GM06990 (cell line): ENCODE measurements at regions not wholly inside any gene's neighbourhood (a gene's known extent, or its start where the extent isn't known, plus 50 kb on each side); places are given as distances from the start of the nearest gene placed in this dataset.

Experiments
- DNase-seq: peaks from one replicate; pipeline ENCODE4 v3.0.0-alpha.2; 2011; ENCODE audit not compliant: insufficient read length; ENCODE audit errors: extremely low read depth
- H3K27me3 ChIP-seq: replicated peaks from 2 replicates; pipeline ENCODE4 v1.6.0; 2011; ENCODE audit warnings: low read length; ENCODE audit not compliant: control insufficient read depth, insufficient read depth
- H3K36me3 ChIP-seq: 2 replicates; pipeline ENCODE4 v1.5.1; 2011; ENCODE audit warnings: low read length; ENCODE audit not compliant: control insufficient read depth, insufficient read depth
- H3K4me3 ChIP-seq: replicated peaks from 2 replicates; pipeline ENCODE4 v1.5.1; 2011; ENCODE audit warnings: low read depth, mild to moderate bottlenecking, control low read depth, low read length
- TF ChIP-seq, protein P1 (sequence below): IDR thresholded peaks from 2 replicates; pipeline ENCODE4 v1.5.1; 2011; ENCODE audit warnings: low read length, control low read depth, mild to moderate bottlenecking, inconsistent platforms; ENCODE audit not compliant: insufficient read depth, poor library complexity, severe bottlenecking

DNA sequence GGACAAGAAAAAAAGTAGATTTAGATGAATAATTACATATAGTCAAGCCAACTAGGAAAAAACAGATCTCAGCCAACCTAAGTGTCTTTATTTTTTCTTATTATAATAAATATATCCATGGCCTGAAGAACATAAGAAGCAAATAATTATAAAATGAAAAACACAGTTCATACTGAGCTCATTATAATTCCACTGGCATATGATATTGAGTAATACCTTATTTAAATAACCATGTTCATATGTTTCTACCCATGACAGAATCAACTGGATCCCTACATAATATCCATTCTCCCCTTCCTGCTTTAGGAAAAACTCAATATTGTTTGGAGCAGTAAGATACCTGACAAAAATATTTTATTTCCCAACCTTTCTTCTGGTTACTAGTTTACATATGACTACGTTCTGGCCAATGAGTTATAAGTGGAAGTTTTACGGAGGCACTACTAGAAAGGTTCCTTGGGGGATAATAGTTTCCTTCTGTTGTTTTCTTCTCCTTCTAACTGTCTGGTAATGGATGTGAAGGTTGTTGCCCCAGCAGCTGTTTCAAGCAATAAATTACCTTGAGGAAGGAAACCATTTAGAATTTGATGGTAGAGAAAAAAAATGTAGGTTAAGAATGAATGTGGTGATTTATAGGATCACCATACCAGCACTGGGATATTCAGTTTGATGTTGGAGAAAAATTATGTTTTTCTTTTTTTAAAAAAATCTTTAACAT lies 184.1 kb upstream of the MBNL1 start:
- Histone ChIP-seq H3K4me3 (no peak overlapping the region), H3K36me3 (no peaks in the 10 kb centered on the region), H3K27me3 (no peaks in the 10 kb centered on the region)
- TF ChIP-seq, protein P1, sequence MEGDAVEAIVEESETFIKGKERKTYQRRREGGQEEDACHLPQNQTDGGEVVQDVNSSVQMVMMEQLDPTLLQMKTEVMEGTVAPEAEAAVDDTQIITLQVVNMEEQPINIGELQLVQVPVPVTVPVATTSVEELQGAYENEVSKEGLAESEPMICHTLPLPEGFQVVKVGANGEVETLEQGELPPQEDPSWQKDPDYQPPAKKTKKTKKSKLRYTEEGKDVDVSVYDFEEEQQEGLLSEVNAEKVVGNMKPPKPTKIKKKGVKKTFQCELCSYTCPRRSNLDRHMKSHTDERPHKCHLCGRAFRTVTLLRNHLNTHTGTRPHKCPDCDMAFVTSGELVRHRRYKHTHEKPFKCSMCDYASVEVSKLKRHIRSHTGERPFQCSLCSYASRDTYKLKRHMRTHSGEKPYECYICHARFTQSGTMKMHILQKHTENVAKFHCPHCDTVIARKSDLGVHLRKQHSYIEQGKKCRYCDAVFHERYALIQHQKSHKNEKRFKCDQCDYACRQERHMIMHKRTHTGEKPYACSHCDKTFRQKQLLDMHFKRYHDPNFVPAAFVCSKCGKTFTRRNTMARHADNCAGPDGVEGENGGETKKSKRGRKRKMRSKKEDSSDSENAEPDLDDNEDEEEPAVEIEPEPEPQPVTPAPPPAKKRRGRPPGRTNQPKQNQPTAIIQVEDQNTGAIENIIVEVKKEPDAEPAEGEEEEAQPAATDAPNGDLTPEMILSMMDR = no peak
- no peak for DNase-seq

DNA sequence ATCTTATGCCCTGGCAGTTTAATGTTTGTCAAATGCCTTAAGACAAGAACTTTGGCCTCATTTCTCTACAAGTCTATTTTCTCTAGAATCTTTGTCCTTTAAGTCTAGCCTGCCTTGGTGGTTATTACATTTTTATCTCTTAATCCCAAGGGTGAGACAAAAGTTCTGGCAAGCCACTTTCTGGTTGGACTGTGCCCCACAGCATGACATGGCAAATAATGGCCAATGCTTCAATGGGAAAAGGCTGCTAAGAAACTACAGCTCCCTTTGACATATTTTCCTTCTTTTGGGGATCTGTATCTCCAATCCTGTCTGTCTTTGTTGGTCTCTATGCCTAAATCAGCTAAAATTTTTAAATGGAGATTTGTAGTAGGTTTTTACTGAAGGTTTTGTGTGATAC lies 181.6 kb upstream of the MBNL1 start:
- H3K27me3 ChIP-seq = no peaks in the 10 kb centered on the region
- TF ChIP-seq, protein P1 = no peak
- no peaks in the 10 kb centered on the region for H3K36me3 ChIP-seq
- no peak overlapping the region for H3K4me3 ChIP-seq
- DNase-seq = no peak

DNA sequence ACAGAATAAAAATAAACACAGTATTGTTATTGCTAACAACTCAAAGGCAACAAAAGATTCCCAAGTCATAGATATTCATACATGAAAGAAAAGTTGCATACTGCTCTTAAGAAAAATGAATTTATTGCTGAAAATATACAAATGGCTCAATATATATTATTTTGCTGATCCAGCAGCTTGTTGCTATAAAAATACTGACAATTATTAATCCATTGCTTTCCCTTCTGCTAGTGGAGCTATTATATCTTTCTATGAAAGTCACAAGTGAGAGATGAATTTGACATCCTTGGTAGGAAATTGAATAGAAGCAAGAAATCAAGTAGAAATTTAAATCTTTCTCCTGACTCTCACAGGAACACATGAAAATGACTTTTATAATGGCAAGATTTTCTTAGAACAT lies 179.2 kb upstream of the MBNL1 start:
- H3K4me3 ChIP-seq = no peak overlapping the region
- no peaks in the 10 kb centered on the region for H3K36me3 ChIP-seq
- H3K27me3 ChIP-seq = no peaks in the 10 kb centered on the region
- no peak for DNase-seq
- TF ChIP-seq, protein P1 = no peak

DNA sequence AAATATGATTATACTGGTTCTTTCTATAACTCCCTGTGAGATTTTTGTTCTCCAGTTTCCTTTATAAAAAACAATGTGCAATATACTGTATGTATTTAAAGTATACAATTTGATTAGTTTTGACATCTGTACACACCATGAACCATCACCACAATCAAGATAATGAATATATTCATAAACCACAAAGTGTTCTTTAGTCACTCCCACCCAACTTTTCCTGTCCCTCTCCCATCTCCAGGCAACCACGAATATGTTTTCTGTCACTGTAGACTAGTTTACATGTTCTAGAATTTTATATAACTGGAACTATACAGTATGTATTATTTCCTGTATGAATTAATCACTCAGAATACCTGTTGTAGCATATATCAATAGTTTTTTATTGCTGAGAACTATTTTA lies 177.0 kb upstream of the MBNL1 start:
- Histone ChIP-seq H3K4me3 (no peak overlapping the region), H3K27me3 (no peaks in the 10 kb centered on the region), H3K36me3 (no peaks in the 10 kb centered on the region)
- TF ChIP-seq, protein P1 = no peak
- no peak for DNase-seq

DNA sequence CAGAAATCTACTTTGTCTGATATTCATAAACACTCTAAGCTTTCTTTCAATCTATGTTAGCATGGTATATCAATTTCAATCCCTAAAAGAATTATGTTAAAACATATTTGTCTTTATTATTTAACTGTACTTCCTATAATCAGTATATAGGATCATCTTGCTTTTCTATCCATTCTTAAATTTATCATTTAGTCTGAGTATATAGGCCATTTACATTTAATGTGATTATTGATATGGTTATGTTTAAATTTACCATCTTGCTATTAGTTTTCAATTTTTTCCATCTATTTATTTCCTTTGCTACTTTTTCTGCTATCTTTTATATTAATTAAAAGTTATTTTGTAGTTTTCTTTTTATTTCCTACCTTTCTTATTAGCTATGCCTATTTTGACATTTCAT lies 174.8 kb upstream of the MBNL1 start:
- H3K36me3 ChIP-seq = no peaks in the 10 kb centered on the region
- H3K4me3 ChIP-seq = no peak overlapping the region
- DNase-seq = no peak
- no peaks in the 10 kb centered on the region for H3K27me3 ChIP-seq
- TF ChIP-seq, protein P1 = no peak

DNA sequence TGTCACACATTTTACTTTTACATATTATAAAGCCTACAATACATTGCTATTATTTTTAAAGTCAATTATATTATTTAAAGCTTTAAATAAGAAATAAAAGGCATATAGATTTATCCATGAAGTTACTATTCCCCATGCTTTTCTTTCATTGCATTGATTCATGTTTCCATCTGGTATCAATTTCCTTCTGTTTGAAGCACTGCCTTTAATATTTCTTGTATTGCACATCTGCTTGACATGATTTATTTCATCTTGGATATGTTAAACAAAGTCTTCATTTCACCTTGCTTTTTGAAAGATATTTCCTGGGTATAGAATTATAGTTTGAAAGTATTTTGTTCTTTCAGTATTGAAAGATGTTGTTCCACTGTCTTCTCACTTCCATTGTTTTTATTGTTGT lies 174.3 kb upstream of the MBNL1 start:
- Histone ChIP-seq H3K27me3 (no peaks in the 10 kb centered on the region), H3K36me3 (no peaks in the 10 kb centered on the region), H3K4me3 (no peak overlapping the region)
- no peak for DNase-seq
- TF ChIP-seq, protein P1 = no peak
